ENCODE measurements at regions not wholly inside any gene's neighbourhood (a gene's known extent, or its start where the extent isn't known, plus 50 kb on each side); places are given as distances from the start of the nearest gene placed in this dataset.

DNA sequence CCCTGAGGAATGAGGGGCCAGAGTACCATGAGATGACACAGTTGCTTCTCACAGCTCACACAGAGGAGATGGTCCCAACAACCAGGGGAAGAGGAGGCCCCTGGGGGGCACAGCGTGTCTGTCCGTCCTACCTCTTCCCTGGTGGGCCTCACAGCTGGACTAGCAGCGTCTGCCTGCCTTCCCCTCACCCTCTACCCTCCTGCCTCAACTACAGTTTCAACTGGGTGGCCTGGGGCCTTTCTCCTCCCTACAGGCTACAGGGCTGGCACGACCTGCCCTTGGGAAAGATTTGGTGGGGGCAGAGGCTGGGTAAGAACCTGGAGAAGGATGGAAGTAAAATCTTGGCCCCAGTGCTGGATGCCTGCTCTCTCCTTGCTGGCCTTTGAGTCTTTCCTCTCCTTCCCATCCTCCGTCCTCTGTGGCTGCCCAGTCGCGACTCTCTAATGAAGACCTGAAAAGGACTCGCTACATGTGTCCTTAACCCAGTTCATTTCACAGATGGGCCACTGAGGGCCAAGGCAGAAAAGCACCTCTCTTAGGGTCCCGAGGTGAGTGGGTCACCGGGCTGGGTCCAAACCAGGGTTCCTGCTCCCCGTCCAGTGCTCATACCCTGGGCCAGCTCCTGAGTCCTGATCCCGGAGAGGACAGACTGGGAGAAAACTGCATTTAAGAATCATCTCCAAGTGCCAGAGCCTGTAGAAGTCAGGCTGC lies 232.5 kb downstream of the BCL11B start:
- WGBS, 3 donors, result 86 to 91% (median 90%) methylated on average over 12 of the region's 12 CpGs
- Histone ChIP-seq H3K4me1 (ENCODE audit: control insufficient read depth in 3 of 3, insufficient read depth in 2 of 3, low read depth in 1 of 3, low read length in 2 of 3) (no peaks in the 10 kb centered on the region), H3K36me3 (ENCODE audit: control insufficient read depth in 3 of 3, insufficient read depth in 2 of 3, low read depth in 1 of 3, low read length in 3 of 3) (no peaks in the 10 kb centered on the region), H3K27me3 (ENCODE audit: control insufficient read depth in 3 of 3, insufficient read depth in 3 of 3, low read length in 3 of 3) (peaks cover 0 to 4% (median 0%) of the 10 kb centered on the region in 3 donors), H3K4me3 (ENCODE audit: low read depth in 1 of 3, low read length in 3 of 3) (no peak overlapping the region), H3K27ac (ENCODE audit: low read depth in 1 of 3, low read length in 2 of 3) (no peak overlapping the region), H3K9me3 (ENCODE audit: control insufficient read depth in 2 of 2, insufficient read depth in 1 of 2, low read depth in 1 of 2, low read length in 1 of 2) (no peaks in the 10 kb centered on the region)
- FAIRE-seq, result no peak
- no peak for DNase-seq

GRCh38 chr14:99040052-99040451 lies 231.9 kb downstream of the BCL11B start:
- no peaks in the 10 kb centered on the region for H3K9me3 ChIP-seq (ENCODE audit: control insufficient read depth in 2 of 2, insufficient read depth in 1 of 2, low read depth in 1 of 2, low read length in 1 of 2)
- H3K4me3 ChIP-seq (ENCODE audit: low read depth in 1 of 3, low read length in 3 of 3), result no peak overlapping the region
- H3K27me3 ChIP-seq (ENCODE audit: control insufficient read depth in 3 of 3, insufficient read depth in 3 of 3, low read length in 3 of 3), result peaks cover 0 to 4% (median 0%) of the 10 kb centered on the region in 3 donors
- H3K4me1 ChIP-seq (ENCODE audit: control insufficient read depth in 3 of 3, insufficient read depth in 2 of 3, low read depth in 1 of 3, low read length in 2 of 3), result no peaks in the 10 kb centered on the region
- FAIRE-seq, result no peak
- no peak overlapping the region for H3K27ac ChIP-seq (ENCODE audit: low read depth in 1 of 3, low read length in 2 of 3)
- no peaks in the 10 kb centered on the region for H3K36me3 ChIP-seq (ENCODE audit: control insufficient read depth in 3 of 3, insufficient read depth in 2 of 3, low read depth in 1 of 3, low read length in 3 of 3)
- WGBS, 3 donors, result 82 to 87% (median 83%) methylated on average over 18 of the region's 18 CpGs
- DNase-seq, result no peak

GRCh38 chr14:99040711-99041110 lies 231.3 kb downstream of the BCL11B start:
- no peaks in the 10 kb centered on the region for H3K9me3 ChIP-seq (ENCODE audit: control insufficient read depth in 2 of 2, insufficient read depth in 1 of 2, low read depth in 1 of 2, low read length in 1 of 2)
- FAIRE-seq, result no peak
- H3K27me3 ChIP-seq (ENCODE audit: control insufficient read depth in 3 of 3, insufficient read depth in 3 of 3, low read length in 3 of 3), result peaks cover 0 to 4% (median 0%) of the 10 kb centered on the region in 3 donors
- no peaks in the 10 kb centered on the region for H3K36me3 ChIP-seq (ENCODE audit: control insufficient read depth in 3 of 3, insufficient read depth in 2 of 3, low read depth in 1 of 3, low read length in 3 of 3)
- no peak overlapping the region for H3K27ac ChIP-seq (ENCODE audit: low read depth in 1 of 3, low read length in 2 of 3)
- no peak overlapping the region for H3K4me3 ChIP-seq (ENCODE audit: low read depth in 1 of 3, low read length in 3 of 3)
- H3K4me1 ChIP-seq (ENCODE audit: control insufficient read depth in 3 of 3, insufficient read depth in 2 of 3, low read depth in 1 of 3, low read length in 2 of 3), result no peaks in the 10 kb centered on the region
- DNase-seq, result no peak
- 88 to 89% (median 89%) methylated on average over 17 of the region's 17 CpGs for WGBS, 3 donors

- H3K4me3 ChIP-seq (ENCODE audit: low read depth in 1 of 3, low read length in 3 of 3), result no peak overlapping the region
- H3K9me3 ChIP-seq (ENCODE audit: control insufficient read depth in 2 of 2, insufficient read depth in 1 of 2, low read depth in 1 of 2, low read length in 1 of 2), result no peaks in the 10 kb centered on the region
- no peaks in the 10 kb centered on the region for H3K27me3 ChIP-seq (ENCODE audit: control insufficient read depth in 3 of 3, insufficient read depth in 3 of 3, low read length in 3 of 3)
- no peak overlapping the region for H3K27ac ChIP-seq (ENCODE audit: low read depth in 1 of 3, low read length in 2 of 3)
- no peaks in the 10 kb centered on the region for H3K36me3 ChIP-seq (ENCODE audit: control insufficient read depth in 3 of 3, insufficient read depth in 2 of 3, low read depth in 1 of 3, low read length in 3 of 3)
- no peaks in the 10 kb centered on the region for H3K4me1 ChIP-seq (ENCODE audit: control insufficient read depth in 3 of 3, insufficient read depth in 2 of 3, low read depth in 1 of 3, low read length in 2 of 3)
- no peak for DNase-seq
- WGBS, 3 donors, result 75 to 96% (median 82%) methylated on average over 8 of the region's 8 CpGs
- FAIRE-seq, result no peak
Measured at GRCh38 chr14:99041141-99041819, 230.7 kb downstream of the BCL11B start.

- no peak overlapping the region for H3K4me3 ChIP-seq (ENCODE audit: low read depth in 1 of 3, low read length in 3 of 3)
- DNase-seq (no peak), FAIRE-seq (no peak)
- H3K27me3 ChIP-seq (ENCODE audit: control insufficient read depth in 3 of 3, insufficient read depth in 3 of 3, low read length in 3 of 3), result no peaks in the 10 kb centered on the region
- H3K9me3 ChIP-seq (ENCODE audit: control insufficient read depth in 2 of 2, insufficient read depth in 1 of 2, low read depth in 1 of 2, low read length in 1 of 2), result no peaks in the 10 kb centered on the region
- no peak overlapping the region for H3K27ac ChIP-seq (ENCODE audit: low read depth in 1 of 3, low read length in 2 of 3)
- WGBS, 3 donors, result 93 to 99% (median 93%) methylated on average over 5 of the region's 5 CpGs
- no peaks in the 10 kb centered on the region for H3K4me1 ChIP-seq (ENCODE audit: control insufficient read depth in 3 of 3, insufficient read depth in 2 of 3, low read depth in 1 of 3, low read length in 2 of 3)
- H3K36me3 ChIP-seq (ENCODE audit: control insufficient read depth in 3 of 3, insufficient read depth in 2 of 3, low read depth in 1 of 3, low read length in 3 of 3), result no peaks in the 10 kb centered on the region
Measured at GRCh38 chr14:99041820-99042174, 230.2 kb downstream of the BCL11B start.

DNA sequence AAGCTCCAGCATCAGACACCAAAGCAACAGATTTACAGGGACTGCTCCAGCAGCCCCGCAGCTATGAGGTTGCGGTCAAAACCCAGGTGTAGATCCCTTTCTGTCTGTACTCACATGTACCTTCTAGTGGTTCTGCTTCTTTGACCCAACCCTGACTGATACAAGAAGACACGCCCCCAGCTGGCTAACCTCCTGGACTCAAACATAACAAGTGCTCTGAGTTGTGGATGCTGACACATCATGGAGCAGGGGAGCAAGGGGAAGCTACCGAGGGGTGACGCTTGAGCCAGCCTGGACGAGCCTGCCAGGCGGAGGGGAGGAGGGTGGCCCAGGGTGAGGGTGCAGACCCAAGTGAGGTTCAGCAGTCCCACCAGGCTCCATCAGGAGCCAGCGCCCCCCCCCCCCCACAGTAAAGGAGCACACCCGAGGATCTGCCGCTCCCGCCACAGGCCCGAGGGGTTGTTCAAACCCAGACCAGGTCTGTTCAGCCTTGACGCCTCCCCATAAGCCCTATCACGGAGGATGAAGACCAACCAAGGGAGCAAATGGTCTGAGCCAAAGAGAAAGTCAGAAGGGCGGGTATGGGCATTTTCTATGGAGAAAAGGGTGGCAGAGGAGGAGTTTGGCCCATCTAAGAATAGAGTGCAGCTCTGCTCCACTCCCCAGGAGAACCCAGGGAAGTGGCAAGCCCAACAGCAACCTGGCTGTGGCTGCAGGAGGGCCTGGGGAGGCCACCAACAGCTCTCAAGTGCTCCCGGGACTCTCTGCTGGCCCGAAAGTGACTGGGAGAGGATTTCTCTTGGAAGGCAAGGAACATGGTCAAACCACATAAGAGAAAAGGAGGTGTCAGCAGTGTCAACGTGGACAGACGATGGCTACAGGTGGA lies 229.4 kb downstream of the BCL11B start:
- H3K4me1 ChIP-seq (ENCODE audit: control insufficient read depth in 3 of 3, insufficient read depth in 2 of 3, low read depth in 1 of 3, low read length in 2 of 3), result no peaks in the 10 kb centered on the region
- H3K36me3 ChIP-seq (ENCODE audit: control insufficient read depth in 3 of 3, insufficient read depth in 2 of 3, low read depth in 1 of 3, low read length in 3 of 3), result no peaks in the 10 kb centered on the region
- no peaks in the 10 kb centered on the region for H3K27me3 ChIP-seq (ENCODE audit: control insufficient read depth in 3 of 3, insufficient read depth in 3 of 3, low read length in 3 of 3)
- no peak for FAIRE-seq
- no peak overlapping the region for H3K27ac ChIP-seq (ENCODE audit: low read depth in 1 of 3, low read length in 2 of 3)
- H3K4me3 ChIP-seq (ENCODE audit: low read depth in 1 of 3, low read length in 3 of 3), result no peak overlapping the region
- no peak for DNase-seq
- no peaks in the 10 kb centered on the region for H3K9me3 ChIP-seq (ENCODE audit: control insufficient read depth in 2 of 2, insufficient read depth in 1 of 2, low read depth in 1 of 2, low read length in 1 of 2)
- WGBS, 3 donors, result 85 to 89% (median 88%) methylated on average over 17 to 19 of the region's 19 CpGs

- no peak overlapping the region for H3K4me3 ChIP-seq (ENCODE audit: low read depth in 1 of 3, low read length in 3 of 3)
- FAIRE-seq, result no peak
Measured at GRCh38 chr14:99043267-99043615, 228.8 kb downstream of the BCL11B start.

DNA sequence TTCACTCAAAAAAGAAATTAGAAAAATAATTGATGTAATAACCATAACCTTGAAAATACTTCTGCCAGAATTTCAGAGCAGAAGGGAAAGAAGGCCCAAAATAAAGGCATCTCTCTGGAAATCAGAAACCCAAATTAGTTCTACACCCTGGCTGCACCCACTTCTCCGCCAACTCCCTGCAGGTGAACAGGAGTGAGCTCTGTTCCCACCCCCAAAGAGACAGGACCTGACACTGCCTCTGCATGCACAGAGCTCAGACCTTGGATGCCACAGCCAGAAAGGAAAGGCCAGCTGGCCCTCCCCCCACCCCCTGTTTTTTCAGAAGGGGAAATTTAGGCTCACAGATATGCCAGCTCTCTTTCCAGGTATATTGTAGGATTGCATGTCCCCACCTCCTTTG lies 228.2 kb downstream of the BCL11B start:
- Histone ChIP-seq H3K4me1 (ENCODE audit: control insufficient read depth in 3 of 3, insufficient read depth in 2 of 3, low read depth in 1 of 3, low read length in 2 of 3) (no peaks in the 10 kb centered on the region), H3K27ac (ENCODE audit: low read depth in 1 of 3, low read length in 2 of 3) (no peak overlapping the region), H3K9me3 (ENCODE audit: control insufficient read depth in 2 of 2, insufficient read depth in 1 of 2, low read depth in 1 of 2, low read length in 1 of 2) (no peaks in the 10 kb centered on the region), H3K27me3 (ENCODE audit: control insufficient read depth in 3 of 3, insufficient read depth in 3 of 3, low read length in 3 of 3) (no peaks in the 10 kb centered on the region), H3K4me3 (ENCODE audit: low read depth in 1 of 3, low read length in 3 of 3) (no peak overlapping the region), H3K36me3 (ENCODE audit: control insufficient read depth in 3 of 3, insufficient read depth in 2 of 3, low read depth in 1 of 3, low read length in 3 of 3) (no peaks in the 10 kb centered on the region)
- DNase-seq, result no peak
- no peak for FAIRE-seq
- WGBS, 3 donors, result 93 to 100% (median 100%) methylated on average over 1 of the region's 1 CpG

More at GRCh38 chr14:99043267-99043615, 228.8 kb downstream of the BCL11B start:
- H3K27me3 ChIP-seq (ENCODE audit: control insufficient read depth in 3 of 3, insufficient read depth in 3 of 3, low read length in 3 of 3), result no peaks in the 10 kb centered on the region
- H3K4me1 ChIP-seq (ENCODE audit: control insufficient read depth in 3 of 3, insufficient read depth in 2 of 3, low read depth in 1 of 3, low read length in 2 of 3), result no peaks in the 10 kb centered on the region
- H3K27ac ChIP-seq (ENCODE audit: low read depth in 1 of 3, low read length in 2 of 3), result no peak overlapping the region
- H3K9me3 ChIP-seq (ENCODE audit: control insufficient read depth in 2 of 2, insufficient read depth in 1 of 2, low read depth in 1 of 2, low read length in 1 of 2), result no peaks in the 10 kb centered on the region
- WGBS, 3 donors, result 73 to 87% (median 84%) methylated on average over 5 of the region's 5 CpGs
- DNase-seq, result no peak
- H3K36me3 ChIP-seq (ENCODE audit: control insufficient read depth in 3 of 3, insufficient read depth in 2 of 3, low read depth in 1 of 3, low read length in 3 of 3), result no peaks in the 10 kb centered on the region
